Endothelial cell of umbilical vein (primary cell): ENCODE measurements at regions not wholly inside any gene's neighbourhood (a gene's known extent, or its start where the extent isn't known, plus 50 kb on each side); places are given as distances from the start of the nearest gene placed in this dataset.

Experiments
- BruUV-seq: library from RNA; stranded (reverse); fragments of 400-500 nt; replicated peaks from 2 replicates; lab custom pipeline; 2021; lab: Mats Ljungman, UMichigan
- CTCF ChIA-PET: fragments of 300-600, 350-600 bp; sonication (Branson Sonifier 250); formaldehyde crosslinking; loops from one replicate; lab custom pipeline; 2021; ENCODE audit warnings: antibody characterized with exemption, inconsistent platforms; lab: Charles Lee
- POLR2A ChIA-PET: fragments of 300-600, 350-600 bp; sonication (Branson Sonifier 250); formaldehyde crosslinking; loops from one replicate; lab custom pipeline; 2021; ENCODE audit warnings: antibody characterized with exemption, inconsistent platforms; lab: Charles Lee
- DNase-seq: peaks from one replicate; pipeline ENCODE4 v3.0.0-alpha.2; 2011; ENCODE audit warnings: low read depth, low spot score
- FAIRE-seq: peaks from 2 replicates; lab custom pipeline; 2011; peaks lifted over from hg19 to GRCh38; lab: Jason Lieb, UNC
- H2AFZ ChIP-seq: 2 replicates; pipeline ENCODE4 v1.6.0; 2012; ENCODE audit warnings: low read depth, low read length, control low read depth, inconsistent platforms
- H3K27ac ChIP-seq: 2 replicates; pipeline ENCODE4 v1.5.1; 2011; ENCODE audit warnings: low read depth, mild to moderate bottlenecking, control low read depth, low read length, moderate library complexity; ENCODE audit not compliant: insufficient read depth
- H3K27me3 ChIP-seq, 2 experiments: 2 replicates each; pipeline versions ENCODE4 v1.6.0 to v1.6.1; 2011; ENCODE audit warnings: low read length in 2 of 2, mixed read lengths in 1 of 2; ENCODE audit not compliant: control insufficient read depth in 2 of 2, insufficient read depth in 2 of 2
- H3K36me3 ChIP-seq, 2 experiments: 2 replicates in 1 of 2; 3 replicates in 1 of 2; pipeline ENCODE4 v1.5.1; 2011; ENCODE audit warnings: low read length in 2 of 2, mild to moderate bottlenecking in 1 of 2, moderate library complexity in 1 of 2; ENCODE audit not compliant: control insufficient read depth in 2 of 2, insufficient read depth in 2 of 2; ENCODE audit errors: extremely low read depth in 1 of 2
- H3K4me1 ChIP-seq: 3 replicates; pipeline ENCODE4 v1.5.1; 2011; ENCODE audit warnings: mild to moderate bottlenecking, low read length; ENCODE audit not compliant: control insufficient read depth, insufficient read depth; ENCODE audit errors: extremely low read depth
- H3K4me2 ChIP-seq: 2 replicates; pipeline ENCODE4 v1.6.1; 2011; ENCODE audit warnings: low read length, control low read depth, mixed read lengths; ENCODE audit not compliant: insufficient read depth
- H3K4me3 ChIP-seq, 3 experiments: fragments of 200-600 bp in 1 of 3; sonication (generic), shearing (Covaris generic) in 1 of 3; replicated peaks in 1 of 3; 2 replicates each; pipeline ENCODE4 v1.5.1; 2011 to 2016; ENCODE audit warnings: control low read depth in 3 of 3, low read length in 3 of 3, mild to moderate bottlenecking in 2 of 3, inconsistent platforms in 1 of 3, low read depth in 1 of 3, moderate library complexity in 1 of 3; ENCODE audit not compliant: insufficient read depth in 1 of 3
- H3K79me2 ChIP-seq: 2 replicates; pipeline ENCODE4 v1.6.0; 2012; ENCODE audit warnings: low read length, inconsistent platforms; ENCODE audit not compliant: control insufficient read depth, insufficient read depth
- H3K9ac ChIP-seq: replicated peaks from 2 replicates; pipeline ENCODE3; 2011; ENCODE audit warnings: low read length, control low read depth; ENCODE audit not compliant: insufficient read depth; ENCODE audit errors: extremely low read depth
- H3K9me1 ChIP-seq: replicated peaks from 3 replicates; pipeline ENCODE4 v1.6.0; 2011; ENCODE audit warnings: mild to moderate bottlenecking, low read length; ENCODE audit not compliant: control insufficient read depth, insufficient read depth; ENCODE audit errors: extremely low read depth
- H3K9me3 ChIP-seq: replicated peaks from 2 replicates; pipeline ENCODE4 v1.5.1; 2012; ENCODE audit warnings: low read length, inconsistent platforms; ENCODE audit not compliant: control insufficient read depth, insufficient read depth
- H4K20me1 ChIP-seq: replicated peaks from 2 replicates; pipeline ENCODE3; 2011; ENCODE audit warnings: mild to moderate bottlenecking, low read length; ENCODE audit not compliant: control insufficient read depth, insufficient read depth; ENCODE audit errors: extremely low read depth
- EZH2 ChIP-seq: IDR thresholded peaks from 2 replicates; pipeline ENCODE4 v1.6.1; 2012; ENCODE audit warnings: borderline replicate concordance, low read depth, mild to moderate bottlenecking, moderate library complexity, low read length, inconsistent platforms; ENCODE audit not compliant: severe bottlenecking
- FOS ChIP-seq: IDR thresholded peaks from 2 replicates; pipeline ENCODE4 v1.6.1; 2011; ENCODE audit warnings: mild to moderate bottlenecking, low read length, moderate library complexity, borderline replicate concordance; ENCODE audit not compliant: insufficient read depth
- GATA2 ChIP-seq: IDR thresholded peaks from 2 replicates; pipeline ENCODE4 v1.7.0; 2011; ENCODE audit warnings: low read depth, mild to moderate bottlenecking, moderate library complexity, mixed read lengths, low read length; ENCODE audit not compliant: insufficient read length, insufficient read depth
- JUN ChIP-seq: IDR thresholded peaks from 2 replicates; pipeline ENCODE4 v1.6.1; 2011; ENCODE audit warnings: borderline replicate concordance, low read depth; ENCODE audit not compliant: insufficient read length, insufficient read depth
- MYC ChIP-seq: IDR thresholded peaks from one replicate; pipeline ENCODE4 v1.6.1; 2011; ENCODE audit warnings: mild to moderate bottlenecking, low read depth, low read length
- POLR2A ChIP-seq: IDR thresholded peaks from 2 replicates; pipeline ENCODE4 v1.6.1; 2012; ENCODE audit warnings: low read depth, mild to moderate bottlenecking, control low read depth, low read length
- POLR2AphosphoS5 ChIP-seq: IDR thresholded peaks from 2 replicates; pipeline ENCODE4 v1.6.1; 2012; ENCODE audit warnings: low read depth, mild to moderate bottlenecking, control low read depth, low read length, moderate library complexity; ENCODE audit not compliant: insufficient read depth
- dilution Hi-C: fragments of 300-500 bp; cut with MboI; formaldehyde crosslinking; loops from one replicate; pipeline ENCODE4 v1.15.0; 2019; ENCODE audit warnings: low sequenced_read_pairs; ENCODE audit not compliant: extremely low pct_ligation_motif_present
- intact Hi-C: fragments of 100-400 bp; cut with micrococcal nuclease; formaldehyde crosslinking; loops from one replicate; pipeline ENCODE4 v1.10.0; 2022
- TF ChIP-seq, protein P1 (sequence below), 2 donors: IDR thresholded peaks; 1 replicate in 1 of 2; 2 replicates in 1 of 2; pipeline ENCODE4 v1.5.1; 2011; ENCODE audit warnings: low read length in 2 of 2, mild to moderate bottlenecking in 2 of 2, moderate library complexity in 2 of 2, control low read depth in 1 of 2, inconsistent platforms in 1 of 2, low read depth in 1 of 2; ENCODE audit not compliant: insufficient read depth in 1 of 2; ENCODE audit errors: extremely low read depth in 1 of 2
- TF ChIP-seq, protein P2 (sequence below): IDR thresholded peaks from 2 replicates; pipeline ENCODE4 v1.6.1; 2011; ENCODE audit not compliant: insufficient read depth, insufficient read length

DNA sequence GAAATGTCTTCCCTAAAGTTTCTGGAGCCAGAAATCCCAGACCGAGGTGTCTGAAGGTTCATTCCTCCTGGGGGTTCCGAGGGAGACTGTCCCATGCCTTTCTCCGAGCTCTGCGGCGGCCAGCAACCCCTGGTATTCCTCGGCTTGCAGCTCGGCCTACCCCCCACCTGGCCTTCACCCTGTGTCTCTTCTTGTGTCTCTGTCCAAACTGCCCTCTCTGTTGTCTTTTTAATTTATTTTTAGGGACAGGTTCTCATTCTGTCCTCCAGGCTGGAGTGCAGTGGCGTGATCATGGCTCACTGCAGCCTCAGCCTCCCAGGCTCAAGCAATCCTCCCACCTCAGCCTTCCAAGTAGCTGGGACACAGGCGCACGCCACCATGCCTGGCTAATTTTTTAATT lies 211.7 kb downstream of the SEC14L1 start:
- H3K9ac ChIP-seq = no peak overlapping the region
- dilution Hi-C loops (no loop called here), intact Hi-C loops (no loop called here)
- BruUV-seq = no TSS peak
- H3K4me3 ChIP-seq = no peak overlapping the region
- no peak overlapping the region for H2AFZ ChIP-seq
- H3K79me2 ChIP-seq = no peaks in the 10 kb centered on the region
- H3K4me1 ChIP-seq = no peaks in the 10 kb centered on the region
- H3K27ac ChIP-seq = no peak overlapping the region
- DNase-seq = no peak
- H3K9me3 ChIP-seq = no peaks in the 10 kb centered on the region
- H3K9me1 ChIP-seq = no peaks in the 10 kb centered on the region
- H3K4me2 ChIP-seq = no peak overlapping the region
- ChIA-PET POLR2A (no interaction called here), CTCF (no interaction called here)
- no peaks in the 10 kb centered on the region for H3K36me3 ChIP-seq
- peaks cover 2 to 5% of the 10 kb centered on the region in 2 experiments for H3K27me3 ChIP-seq
- TF ChIP-seq, protein P1, sequence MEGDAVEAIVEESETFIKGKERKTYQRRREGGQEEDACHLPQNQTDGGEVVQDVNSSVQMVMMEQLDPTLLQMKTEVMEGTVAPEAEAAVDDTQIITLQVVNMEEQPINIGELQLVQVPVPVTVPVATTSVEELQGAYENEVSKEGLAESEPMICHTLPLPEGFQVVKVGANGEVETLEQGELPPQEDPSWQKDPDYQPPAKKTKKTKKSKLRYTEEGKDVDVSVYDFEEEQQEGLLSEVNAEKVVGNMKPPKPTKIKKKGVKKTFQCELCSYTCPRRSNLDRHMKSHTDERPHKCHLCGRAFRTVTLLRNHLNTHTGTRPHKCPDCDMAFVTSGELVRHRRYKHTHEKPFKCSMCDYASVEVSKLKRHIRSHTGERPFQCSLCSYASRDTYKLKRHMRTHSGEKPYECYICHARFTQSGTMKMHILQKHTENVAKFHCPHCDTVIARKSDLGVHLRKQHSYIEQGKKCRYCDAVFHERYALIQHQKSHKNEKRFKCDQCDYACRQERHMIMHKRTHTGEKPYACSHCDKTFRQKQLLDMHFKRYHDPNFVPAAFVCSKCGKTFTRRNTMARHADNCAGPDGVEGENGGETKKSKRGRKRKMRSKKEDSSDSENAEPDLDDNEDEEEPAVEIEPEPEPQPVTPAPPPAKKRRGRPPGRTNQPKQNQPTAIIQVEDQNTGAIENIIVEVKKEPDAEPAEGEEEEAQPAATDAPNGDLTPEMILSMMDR (IDR thresholded peaks at IDR 0.05; ENCODE audit: extremely low read depth in 1 of 2, insufficient read depth in 1 of 2, low read depth in 1 of 2, low read length in 2 of 2) = no peak
- TF ChIP-seq FOS (no peak), EZH2 (no peak), POLR2A (no peak), POLR2AphosphoS5 (no peak), GATA2 (no peak), JUN (no peak), MYC (no peak)
- TF ChIP-seq, protein P2, sequence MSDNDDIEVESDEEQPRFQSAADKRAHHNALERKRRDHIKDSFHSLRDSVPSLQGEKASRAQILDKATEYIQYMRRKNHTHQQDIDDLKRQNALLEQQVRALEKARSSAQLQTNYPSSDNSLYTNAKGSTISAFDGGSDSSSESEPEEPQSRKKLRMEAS = no peak
- no peak for FAIRE-seq
- no peaks in the 10 kb centered on the region for H4K20me1 ChIP-seq
